H1 (cell line): ENCODE measurements at regions not wholly inside any gene's neighbourhood (a gene's known extent, or its start where the extent isn't known, plus 50 kb on each side); places are given as distances from the start of the nearest gene placed in this dataset.

ENCODE experiments used
- CTCF ChIA-PET: fragments of 300-600 bp; sonication (Branson Sonifier 250); formaldehyde crosslinking; loops from one replicate; lab custom pipeline; 2021; ENCODE audit not compliant: partially characterized antibody; lab: Charles Lee
- POLR2A ChIA-PET: fragments of 300-600 bp; sonication (Branson Sonifier 250); formaldehyde crosslinking; loops from one replicate; lab custom pipeline; 2021; ENCODE audit warnings: inconsistent platforms; ENCODE audit not compliant: partially characterized antibody; lab: Charles Lee
- DNase-seq, 2 experiments: peaks; one replicate each; pipeline versions ENCODE4 v3.0.0 to v3.0.0-alpha.2; 2010 to 2022; ENCODE audit warnings: low spot score in 2 of 2, low read depth in 1 of 2, mixed read lengths in 1 of 2
- FAIRE-seq: peaks from 2 replicates; lab custom pipeline; 2011; peaks lifted over from hg19 to GRCh38; lab: Jason Lieb, UNC
- H2AFZ ChIP-seq: 2 replicates; pipeline ENCODE4 v1.8.1; 2012; ENCODE audit warnings: low read length, inconsistent platforms
- H2AK5ac ChIP-seq: 2 replicates; pipeline ENCODE4 v1.6.1; 2013; ENCODE audit warnings: low read depth, low read length
- H2BK120ac ChIP-seq: replicated peaks from 2 replicates; pipeline ENCODE3; 2013; ENCODE audit warnings: low read depth, low read length, inconsistent platforms
- H2BK12ac ChIP-seq: 2 replicates; pipeline ENCODE4 v1.6.1; 2013; ENCODE audit warnings: low read depth, low read length
- H2BK15ac ChIP-seq: 2 replicates; pipeline ENCODE4 v1.6.1; 2013; ENCODE audit warnings: low read length
- H2BK20ac ChIP-seq: 2 replicates; pipeline ENCODE4 v1.6.1; 2013; ENCODE audit warnings: low read length
- H2BK5ac ChIP-seq: 2 replicates; pipeline ENCODE4 v1.6.1; 2013; ENCODE audit warnings: low read depth, low read length
- H3K14ac ChIP-seq: 2 replicates; pipeline ENCODE4 v1.6.1; 2013; ENCODE audit warnings: inconsistent platforms; ENCODE audit not compliant: insufficient read length
- H3K18ac ChIP-seq: 2 replicates; pipeline ENCODE4 v1.6.1; 2013; ENCODE audit warnings: low read length; ENCODE audit errors: extremely low read depth
- H3K23ac ChIP-seq: 2 replicates; pipeline ENCODE4 v1.6.1; 2013; ENCODE audit warnings: inconsistent platforms; ENCODE audit not compliant: insufficient read length
- H3K23me2 ChIP-seq: 2 replicates; pipeline ENCODE4 v1.6.1; 2013; ENCODE audit warnings: low read depth, low read length
- H3K27ac ChIP-seq: 2 replicates; pipeline ENCODE4 v1.6.1; 2011; ENCODE audit warnings: low read depth, low read length, inconsistent platforms
- H3K27me3 ChIP-seq, 4 experiments: replicated peaks in 1 of 4; 1 replicate in 1 of 4; 2 replicates in 3 of 4; pipeline versions ENCODE4 v1.6.1 to v1.8.1; 2011 to 2013; ENCODE audit warnings: low read length in 3 of 4, mild to moderate bottlenecking in 3 of 4, inconsistent platforms in 2 of 4, mixed read lengths in 2 of 4, moderate library complexity in 1 of 4; ENCODE audit not compliant: control insufficient read depth in 3 of 4, insufficient read depth in 3 of 4; ENCODE audit errors: extremely low read depth in 1 of 4
- H3K36me3 ChIP-seq, 4 experiments: 2 replicates each; pipeline versions ENCODE4 v1.6.1 to v1.8.1; 2011 to 2013; ENCODE audit warnings: mild to moderate bottlenecking in 4 of 4, low read length in 3 of 4, moderate library complexity in 2 of 4, control low read depth in 1 of 4, inconsistent platforms in 1 of 4; ENCODE audit not compliant: insufficient read depth in 4 of 4, control insufficient read depth in 2 of 4
- H3K4ac ChIP-seq: replicated peaks from 2 replicates; pipeline ENCODE3; 2013; ENCODE audit warnings: low read length, low read depth, mixed read lengths, inconsistent platforms; ENCODE audit not compliant: insufficient read length
- H3K4me1 ChIP-seq, 4 experiments: replicated peaks in 1 of 4; 1 replicate in 1 of 4; 2 replicates in 3 of 4; pipeline versions ENCODE4 v1.6.1 to v1.8.1; 2011 to 2013; ENCODE audit warnings: low read length in 3 of 4, inconsistent platforms in 2 of 4, mixed read lengths in 1 of 4; ENCODE audit not compliant: insufficient read depth in 4 of 4, control insufficient read depth in 3 of 4
- H3K4me2 ChIP-seq, 2 experiments: 2 replicates each; pipeline versions ENCODE4 v1.6.1 to v1.8.1; 2011 to 2013; ENCODE audit warnings: low read depth in 2 of 2, low read length in 2 of 2, control low read depth in 1 of 2, inconsistent platforms in 1 of 2, mild to moderate bottlenecking in 1 of 2; ENCODE audit not compliant: insufficient read depth in 1 of 2
- H3K4me3 ChIP-seq, 4 experiments: fragments of 200-600, 300-600 bp in 1 of 4; sonication (generic), shearing (Covaris generic), sonication (Bioruptor Twin) in 1 of 4; 2 replicates each; pipeline versions ENCODE4 v1.5.1 to v1.8.1; 2011 to 2016; ENCODE audit warnings: low read length in 4 of 4, low read depth in 3 of 4, control low read depth in 2 of 4, inconsistent platforms in 2 of 4, mild to moderate bottlenecking in 2 of 4, mixed read lengths in 1 of 4, moderate library complexity in 1 of 4; ENCODE audit not compliant: insufficient read depth in 2 of 4; ENCODE audit errors: extremely low read depth in 1 of 4
- H3K56ac ChIP-seq: replicated peaks from 2 replicates; pipeline ENCODE3; 2013; ENCODE audit warnings: low read depth, mild to moderate bottlenecking, mixed read lengths, low read length, inconsistent platforms; ENCODE audit not compliant: insufficient read length
- H3K79me1 ChIP-seq: 2 replicates; pipeline ENCODE4 v1.6.1; 2013; ENCODE audit warnings: low read depth, low read length, control low read depth
- H3K79me2 ChIP-seq, 2 experiments: 2 replicates each; pipeline versions ENCODE4 v1.6.1 to v1.8.1; 2012 to 2013; ENCODE audit warnings: low read length in 2 of 2, mild to moderate bottlenecking in 2 of 2, inconsistent platforms in 1 of 2; ENCODE audit not compliant: insufficient read depth in 2 of 2, control insufficient read depth in 1 of 2
- H3K9ac ChIP-seq, 4 experiments: replicated peaks in 1 of 4; 1 replicate in 1 of 4; 2 replicates in 3 of 4; pipeline versions ENCODE4 v1.6.1 to v1.8.1; 2011 to 2013; ENCODE audit warnings: low read depth in 3 of 4, low read length in 3 of 4, control low read depth in 2 of 4, mild to moderate bottlenecking in 2 of 4, moderate library complexity in 2 of 4, inconsistent platforms in 1 of 4; ENCODE audit errors: extremely low read depth in 1 of 4
- H3K9me3 ChIP-seq, 2 experiments: 2 replicates each; pipeline versions ENCODE4 v1.6.1 to v1.8.1; 2012 to 2013; ENCODE audit warnings: mild to moderate bottlenecking in 2 of 2, moderate library complexity in 2 of 2, control low read depth in 1 of 2, inconsistent platforms in 1 of 2, low read depth in 1 of 2, low read length in 1 of 2, mixed read lengths in 1 of 2; ENCODE audit not compliant: insufficient read depth in 2 of 2
- H4K20me1 ChIP-seq, 2 experiments: replicated peaks in 1 of 2; 2 replicates each; pipeline versions ENCODE3 to v1.8.1; 2011 to 2013; ENCODE audit warnings: inconsistent platforms in 2 of 2, low read length in 2 of 2, mild to moderate bottlenecking in 1 of 2; ENCODE audit not compliant: insufficient read depth in 2 of 2, control insufficient read depth in 1 of 2
- H4K5ac ChIP-seq: 2 replicates; pipeline ENCODE4 v1.6.1; 2013; ENCODE audit warnings: low read length, low read depth, mixed read lengths, inconsistent platforms; ENCODE audit not compliant: insufficient read length
- H4K8ac ChIP-seq: 2 replicates; pipeline ENCODE4 v1.8.0; 2013; ENCODE audit warnings: mild to moderate bottlenecking, moderate library complexity, low read length, inconsistent platforms; ENCODE audit not compliant: insufficient read depth; ENCODE audit errors: extremely low read depth
- H4K91ac ChIP-seq: replicated peaks from 2 replicates; pipeline ENCODE3; 2013; ENCODE audit warnings: low read length, mixed read lengths, inconsistent platforms; ENCODE audit not compliant: insufficient read length
- E2F6 ChIP-seq: IDR thresholded peaks from 2 replicates; pipeline ENCODE4 v1.6.1; 2012; ENCODE audit warnings: inconsistent platforms
- WGBS, 2 experiments: shearing (Covaris generic) in 1 of 2; methylation state at CpG; one replicate each; pipeline versions ENCODE4 v1.1.6 to v1.1.7; 2013 to 2015; ENCODE audit warnings: low lambda C conversion rate in 2 of 2, mixed read lengths in 2 of 2, inconsistent platforms in 1 of 2, low coverage in 1 of 2, missing lambda C conversion rate in 1 of 2; ENCODE audit not compliant: insufficient replicate concordance in 2 of 2, insufficient coverage in 1 of 2, insufficient read length in 1 of 2; ENCODE audit errors: extremely low coverage in 1 of 2, missing lambda C conversion rate in 1 of 2; 5-methylcytosine and 5-hydroxymethylcytosine counted together

- H4K20me1 ChIP-seq, result no peaks in the 10 kb centered on the region
- CTCF ChIA-PET, result interaction anchor here (0.7 to 2.4 kb wide), 5 partner anchors 8 to 441 kb away, joined by 3 to 8 read pairs (median 3); partner anchors contain the start of gene TRIB2
These were observed 291.9 kb upstream of the TRIB2 start for GRCh38 chr2:12424809-12425208.

More at GRCh38 chr2:12424809-12425208, 291.9 kb upstream of the TRIB2 start:
- TF ChIP-seq E2F6, result no peak
- no peak overlapping the region for H3K14ac ChIP-seq
- no peaks in the 10 kb centered on the region for H3K9me3 ChIP-seq
- POLR2A ChIA-PET, result no interaction called here
- no peaks in the 10 kb centered on the region for H3K36me3 ChIP-seq
- H3K4me3 ChIP-seq, result no peak overlapping the region
- H3K23me2 ChIP-seq, result no peaks in the 10 kb centered on the region
- peaks cover 0 to 11% (median 3%) of the 10 kb centered on the region in 4 experiments; a peak in 4 of 7 replicates for H3K4me1 ChIP-seq
- no peak overlapping the region for H3K4ac ChIP-seq
- no peak overlapping the region for H2AK5ac ChIP-seq
- H3K23ac ChIP-seq, result no peak overlapping the region
- H2BK120ac ChIP-seq, result no peak overlapping the region
- H3K18ac ChIP-seq, result no peak overlapping the region
- H4K91ac ChIP-seq, result no peak overlapping the region
- H3K4me2 ChIP-seq, result no peak overlapping the region
- no peak overlapping the region for H2AFZ ChIP-seq
- FAIRE-seq, result no peak
- no peaks in the 10 kb centered on the region for H3K79me1 ChIP-seq
- no peak overlapping the region for H3K27ac ChIP-seq
- DNase-seq, result no peak
- H2BK5ac ChIP-seq, result no peak overlapping the region
- no peak overlapping the region for H4K5ac ChIP-seq
- H2BK15ac ChIP-seq, result no peak overlapping the region
- no peak overlapping the region for H3K56ac ChIP-seq
- no peaks in the 10 kb centered on the region for H3K27me3 ChIP-seq
- H4K8ac ChIP-seq, result no peak overlapping the region
- H2BK20ac ChIP-seq, result no peak overlapping the region
- H3K9ac ChIP-seq, result no peak overlapping the region
- H3K79me2 ChIP-seq, result no peaks in the 10 kb centered on the region
- H2BK12ac ChIP-seq, result no peak overlapping the region
- WGBS, 2 experiments, result 83% methylated on average over 3 of the region's 3 CpGs; no CpG with 5 or more reads in 1 of the 2 experiments
